OCI-LY7 (cell line): ENCODE measurements at regions not wholly inside any gene's neighbourhood (a gene's known extent, or its start where the extent isn't known, plus 50 kb on each side); places are given as distances from the start of the nearest gene placed in this dataset.
A peak's percentile ranks its signal among the peaks of the same experiment; 100 is the strongest.

Experiments used
- BruUV-seq: library from RNA; stranded (reverse); fragments of 400-500 nt; replicated peaks from 2 replicates; lab custom pipeline; 2021; lab: Mats Ljungman, UMichigan
- CTCF ChIA-PET: fragments of 300-600 bp; sonication (Branson Sonifier 250); formaldehyde crosslinking; loops from one replicate; lab custom pipeline; 2022; ENCODE audit warnings: antibody characterized with exemption; ENCODE audit not compliant: unreplicated experiment; lab: Charles Lee
- POLR2A ChIA-PET: fragments of 300-600 bp; sonication (Branson Sonifier 250); formaldehyde crosslinking; loops from one replicate; lab custom pipeline; 2022; ENCODE audit warnings: antibody characterized with exemption; lab: Charles Lee
- DNase-seq: peaks from one replicate; pipeline ENCODE4 v3.0.0-alpha.2; 2015; ENCODE audit warnings: low spot score
- H2AFZ ChIP-seq: fragments of 200-600 bp; sonication (generic), shearing (Covaris generic); 2 replicates; pipeline ENCODE4 v1.6.1; 2014; ENCODE audit warnings: mild to moderate bottlenecking, antibody characterized with exemption, low read length, moderate library complexity
- H3K27ac ChIP-seq: fragments of 200-600 bp; sonication (generic); 2 replicates; pipeline ENCODE4 v1.5.1; 2014; ENCODE audit warnings: mixed run types, low read depth, mild to moderate bottlenecking, moderate library complexity, low read length, inconsistent platforms; ENCODE audit not compliant: poor library complexity, severe bottlenecking
- H3K36me3 ChIP-seq: fragments of 200-600 bp; sonication (generic); 2 replicates; pipeline ENCODE4 v1.6.1; 2014; ENCODE audit warnings: mild to moderate bottlenecking, antibody characterized with exemption, low read length, moderate library complexity, mixed read lengths; ENCODE audit not compliant: insufficient read depth
- H3K4me1 ChIP-seq: fragments of 200-600 bp; sonication (generic); 2 replicates; pipeline ENCODE4 v1.5.1; 2014; ENCODE audit warnings: mild to moderate bottlenecking, low read length; ENCODE audit not compliant: insufficient read depth, poor library complexity, severe bottlenecking
- H3K4me2 ChIP-seq: fragments of 200-600 bp; sonication (generic); 2 replicates; pipeline ENCODE4 v1.6.1; 2014; ENCODE audit warnings: mild to moderate bottlenecking, low read length
- H3K4me3 ChIP-seq: fragments of 200-600 bp; sonication (generic); 2 replicates; pipeline ENCODE4 v1.5.1; 2014; ENCODE audit warnings: mild to moderate bottlenecking, low read depth, low read length; ENCODE audit not compliant: poor library complexity, severe bottlenecking
- H3K79me2 ChIP-seq: fragments of 200-600 bp; sonication (generic); 2 replicates; pipeline ENCODE4 v1.6.1; 2016; ENCODE audit warnings: low read depth, mild to moderate bottlenecking, low read length, moderate library complexity, mixed read lengths; ENCODE audit not compliant: insufficient read depth
- H3K9me2 ChIP-seq: fragments of 200-600 bp; sonication (generic); 2 replicates; pipeline ENCODE4 v1.6.1; 2016; ENCODE audit warnings: mild to moderate bottlenecking, low read length, mixed read lengths; ENCODE audit not compliant: insufficient read depth
- H3K9me3 ChIP-seq: fragments of 200-600 bp; sonication (generic); 2 replicates; pipeline ENCODE4 v1.6.1; 2014; ENCODE audit warnings: mild to moderate bottlenecking, mixed run types, low read length, mixed read lengths
- H4K20me1 ChIP-seq: fragments of 200-600 bp; sonication (generic); 2 replicates; pipeline ENCODE4 v1.6.1; 2014; ENCODE audit warnings: mild to moderate bottlenecking, antibody characterized with exemption, low read length, moderate library complexity, mixed read lengths; ENCODE audit not compliant: insufficient read depth
- EZH2phosphoT487 ChIP-seq: fragments of 200-600 bp; sonication (generic); IDR thresholded peaks from 2 replicates; pipeline ENCODE4 v1.6.1; 2018; ENCODE audit warnings: low read depth, borderline replicate concordance, mild to moderate bottlenecking, mixed run types, antibody characterized with exemption, low read length, moderate library complexity, mixed read lengths
- intact Hi-C: fragments of 100-400 bp; cut with micrococcal nuclease; formaldehyde crosslinking; loops from one replicate; pipeline ENCODE4 v1.10.0; 2022; ENCODE audit not compliant: unreplicated experiment
- TF ChIP-seq, protein P1 (sequence below): fragments of 200-600 bp; sonication (generic); conservative IDR thresholded peaks from 2 replicates; pipeline ENCODE4 v1.5.1; 2014; ENCODE audit warnings: mild to moderate bottlenecking, antibody characterized with exemption, low read length, moderate library complexity, mixed read lengths

DNA sequence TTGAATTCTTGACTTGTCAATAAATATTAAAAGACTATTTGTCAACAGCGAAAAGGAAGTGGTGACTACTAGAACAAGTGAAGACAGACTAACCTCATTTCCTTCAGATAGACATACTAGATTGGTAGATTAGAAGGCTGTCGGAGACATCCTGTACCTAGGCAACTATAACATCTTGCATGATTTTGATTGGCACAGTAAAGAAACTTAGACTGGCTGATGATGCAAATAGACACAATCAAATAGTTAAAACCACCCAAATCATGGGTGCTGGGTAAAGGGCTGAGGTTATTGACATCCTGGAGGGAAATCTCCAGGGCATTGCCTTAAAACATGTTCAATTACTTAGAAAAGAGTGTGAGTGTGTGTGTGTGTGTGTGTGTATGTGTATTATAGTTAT is 85.9 kb upstream of the EDEM3 start:
- Histone ChIP-seq H3K9me3 (no peaks in the 10 kb centered on the region), H3K4me3 (no peak overlapping the region), H3K79me2 (no peaks in the 10 kb centered on the region), H4K20me1 (no peaks in the 10 kb centered on the region), H2AFZ (no peak overlapping the region), H3K4me2 (no peak overlapping the region), H3K9me2 (no peaks in the 10 kb centered on the region), H3K4me1 (peaks cover 14% of the 10 kb centered on the region), H3K36me3 (no peaks in the 10 kb centered on the region), H3K27ac (no peak overlapping the region)
- POLR2A ChIA-PET: no interaction called here
- intact Hi-C loops: no loop called here
- DNase-seq: no peak
- no TSS peak for BruUV-seq
- CTCF ChIA-PET: no interaction called here
- no peak for TF ChIP-seq EZH2phosphoT487
- TF ChIP-seq, protein P1, sequence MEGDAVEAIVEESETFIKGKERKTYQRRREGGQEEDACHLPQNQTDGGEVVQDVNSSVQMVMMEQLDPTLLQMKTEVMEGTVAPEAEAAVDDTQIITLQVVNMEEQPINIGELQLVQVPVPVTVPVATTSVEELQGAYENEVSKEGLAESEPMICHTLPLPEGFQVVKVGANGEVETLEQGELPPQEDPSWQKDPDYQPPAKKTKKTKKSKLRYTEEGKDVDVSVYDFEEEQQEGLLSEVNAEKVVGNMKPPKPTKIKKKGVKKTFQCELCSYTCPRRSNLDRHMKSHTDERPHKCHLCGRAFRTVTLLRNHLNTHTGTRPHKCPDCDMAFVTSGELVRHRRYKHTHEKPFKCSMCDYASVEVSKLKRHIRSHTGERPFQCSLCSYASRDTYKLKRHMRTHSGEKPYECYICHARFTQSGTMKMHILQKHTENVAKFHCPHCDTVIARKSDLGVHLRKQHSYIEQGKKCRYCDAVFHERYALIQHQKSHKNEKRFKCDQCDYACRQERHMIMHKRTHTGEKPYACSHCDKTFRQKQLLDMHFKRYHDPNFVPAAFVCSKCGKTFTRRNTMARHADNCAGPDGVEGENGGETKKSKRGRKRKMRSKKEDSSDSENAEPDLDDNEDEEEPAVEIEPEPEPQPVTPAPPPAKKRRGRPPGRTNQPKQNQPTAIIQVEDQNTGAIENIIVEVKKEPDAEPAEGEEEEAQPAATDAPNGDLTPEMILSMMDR: no peak

DNA sequence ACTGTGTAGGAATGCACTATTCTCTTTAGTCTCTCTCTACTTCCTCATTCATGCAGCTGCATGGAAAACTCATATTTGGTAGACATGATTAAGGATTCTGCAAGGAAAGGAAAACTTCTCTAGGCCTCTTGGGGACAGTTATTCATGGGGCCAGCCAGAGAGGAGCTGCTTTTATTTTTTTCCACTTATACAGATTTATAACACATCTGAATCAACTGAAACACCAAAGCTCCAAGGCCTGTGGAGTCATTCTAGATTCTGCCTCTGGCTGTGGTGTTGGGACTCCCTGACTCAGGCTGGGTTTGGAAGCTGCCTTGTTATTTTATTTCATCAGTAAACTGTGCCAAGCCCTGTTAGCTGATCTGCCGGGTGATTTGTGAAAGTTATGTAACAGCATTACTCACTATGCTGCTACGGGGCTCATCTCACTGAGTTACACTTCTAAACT is 83.9 kb upstream of the EDEM3 start:
- Histone ChIP-seq H3K9me3 (no peaks in the 10 kb centered on the region), H2AFZ (no peak overlapping the region), H3K36me3 (no peaks in the 10 kb centered on the region), H3K27ac (no peak overlapping the region), H3K9me2 (no peaks in the 10 kb centered on the region), H3K4me1 (peaks cover 14% of the 10 kb centered on the region), H3K4me3 (no peak overlapping the region), H3K4me2 (no peak overlapping the region), H4K20me1 (no peaks in the 10 kb centered on the region), H3K79me2 (no peaks in the 10 kb centered on the region)
- CTCF ChIA-PET: no interaction called here
- POLR2A ChIA-PET: no interaction called here
- intact Hi-C loops: no loop called here
- no peak for TF ChIP-seq EZH2phosphoT487
- TF ChIP-seq, protein P1: no peak
- DNase-seq: no peak
- no TSS peak for BruUV-seq

DNA sequence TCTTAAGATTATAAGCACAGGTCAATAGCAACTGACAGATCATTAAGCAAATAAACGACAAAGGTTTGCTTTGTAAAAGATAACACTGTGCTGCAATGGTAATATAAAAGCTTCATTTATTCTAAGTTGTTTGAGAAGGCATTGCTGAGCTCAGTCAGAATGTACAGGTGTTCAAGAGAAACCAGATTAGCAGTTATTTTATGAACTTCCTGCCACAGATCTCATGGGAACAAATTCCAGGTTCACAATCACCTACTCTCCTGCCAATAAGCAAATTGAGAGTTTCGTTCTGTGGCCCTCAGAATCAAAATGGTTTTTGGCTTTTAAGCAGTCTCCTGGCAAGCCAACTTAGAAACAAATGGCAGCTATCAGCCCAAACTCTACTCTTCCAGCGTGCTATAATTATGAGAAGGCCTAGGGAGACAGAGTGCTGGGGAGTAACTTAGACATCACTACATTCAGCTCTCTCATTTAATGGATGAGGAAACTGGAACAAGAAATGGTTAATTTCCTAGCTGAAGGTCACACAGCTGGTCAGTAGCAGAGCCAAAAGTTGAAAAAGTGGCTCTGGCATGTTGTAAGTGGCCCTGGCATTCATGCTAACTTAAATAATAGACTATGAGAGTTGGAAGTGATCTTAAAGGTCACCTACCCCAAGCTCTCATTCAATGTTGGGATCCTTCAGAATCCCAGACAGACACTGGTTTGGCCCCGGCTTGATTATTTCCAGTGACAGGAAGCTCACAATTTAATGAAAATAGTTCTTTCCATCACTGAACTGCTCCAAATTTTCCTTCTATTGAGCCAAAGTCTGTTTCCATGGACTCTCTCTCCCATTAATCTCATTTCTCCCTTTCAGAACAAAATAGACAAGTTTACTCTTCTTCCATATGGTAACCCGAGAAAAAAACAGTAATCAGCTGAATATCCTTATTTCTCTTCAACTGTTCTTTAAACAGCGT is 82.6 kb upstream of the EDEM3 start:
- H3K4me2 ChIP-seq: peak overlapping the region; percentile 25; the same call in 1 of the 2 replicates
- TF ChIP-seq, protein P1: no peak
- no peak for TF ChIP-seq EZH2phosphoT487
- no peak overlapping the region for H3K4me3 ChIP-seq
- H3K27ac ChIP-seq: no peak overlapping the region
- H2AFZ ChIP-seq: no peak overlapping the region; the same call in 1 of the 2 replicates
- no peaks in the 10 kb centered on the region for H3K79me2 ChIP-seq
- no peaks in the 10 kb centered on the region for H3K36me3 ChIP-seq
- H3K4me1 ChIP-seq: peaks cover 14% of the 10 kb centered on the region
- peak; percentile 6 for DNase-seq
- POLR2A ChIA-PET: interaction anchor here (0.9 to 1.1 kb wide), 3 partner anchors 9 to 24 kb away, joined by 3 to 4 read pairs (median 3); no protein-coding TSS in a partner anchor
- H3K9me3 ChIP-seq: no peaks in the 10 kb centered on the region
- CTCF ChIA-PET: no interaction called here
- no peaks in the 10 kb centered on the region for H4K20me1 ChIP-seq
- no TSS peak for BruUV-seq
- intact Hi-C loops: no loop called here
- no peaks in the 10 kb centered on the region for H3K9me2 ChIP-seq
